ENCODE measurements at regions not wholly inside any gene's neighbourhood (a gene's known extent, or its start where the extent isn't known, plus 50 kb on each side); places are given as distances from the start of the nearest gene placed in this dataset.

- Histone ChIP-seq H3K4me3 (ENCODE audit: low read depth in 1 of 3, low read length in 3 of 3) (no peak overlapping the region), H3K4me1 (ENCODE audit: control insufficient read depth in 4 of 4, insufficient read depth in 4 of 4, low read length in 3 of 4) (no peaks in the 10 kb centered on the region), H3K9me3 (ENCODE audit: control insufficient read depth in 4 of 4, low read length in 3 of 4) (no peaks in the 10 kb centered on the region), H3K36me3 (ENCODE audit: control insufficient read depth in 4 of 4, insufficient read depth in 3 of 4, low read depth in 1 of 4, low read length in 3 of 4) (no peaks in the 10 kb centered on the region), H3K9ac (ENCODE audit: low read depth in 1 of 2, low read length in 2 of 2) (no peak overlapping the region), H3K27me3 (ENCODE audit: control insufficient read depth in 4 of 4, insufficient read depth in 4 of 4, low read length in 3 of 4) (no peaks in the 10 kb centered on the region), H3K27ac (ENCODE audit: low read depth in 1 of 2, low read length in 2 of 2) (no peak overlapping the region)
- no peak for TF ChIP-seq RXRA (IDR thresholded peaks at IDR 0.05)
- no peak for TF ChIP-seq YY1 (IDR thresholded peaks at IDR 0.05)
- TF ChIP-seq FOXA2 (IDR thresholded peaks at IDR 0.05) = no peak
- TF ChIP-seq RAD21 (IDR thresholded peaks at IDR 0.05) = no peak
- no peak for TF ChIP-seq HNF4A (conservative IDR thresholded peaks at IDR 0.05)
- no peak for TF ChIP-seq FOXA1 (IDR thresholded peaks at IDR 0.05)
- no peak for TF ChIP-seq MAX (IDR thresholded peaks at IDR 0.05)
- WGBS = 83% methylated on average over 2 of the region's 2 CpGs
- DNase-seq (ENCODE audit: low spot score) = peak; percentile 21
Observed at GRCh38 chr1:30028283-30028682, 695.1 kb downstream of the MATN1 start.

- Histone ChIP-seq H3K4me3 (ENCODE audit: low read depth in 1 of 3, low read length in 3 of 3) (no peak overlapping the region), H3K27ac (ENCODE audit: low read depth in 1 of 2, low read length in 2 of 2) (no peak overlapping the region), H3K4me1 (ENCODE audit: control insufficient read depth in 4 of 4, insufficient read depth in 4 of 4, low read length in 3 of 4) (no peaks in the 10 kb centered on the region), H3K27me3 (ENCODE audit: control insufficient read depth in 4 of 4, insufficient read depth in 4 of 4, low read length in 3 of 4) (no peaks in the 10 kb centered on the region), H3K9me3 (ENCODE audit: control insufficient read depth in 4 of 4, low read length in 3 of 4) (no peaks in the 10 kb centered on the region), H3K36me3 (ENCODE audit: control insufficient read depth in 4 of 4, insufficient read depth in 3 of 4, low read depth in 1 of 4, low read length in 3 of 4) (no peaks in the 10 kb centered on the region), H3K9ac (ENCODE audit: low read depth in 1 of 2, low read length in 2 of 2) (no peak overlapping the region)
- 76% methylated on average over 2 of the region's 2 CpGs for WGBS
- TF ChIP-seq CTCF (IDR thresholded peaks at IDR 0.05; ENCODE audit: low read depth, low read length, missing input control) = no peak
- TF ChIP-seq RXRA (IDR thresholded peaks at IDR 0.05) = no peak
- no peak for TF ChIP-seq GABPA (IDR thresholded peaks at IDR 0.05 in 1 of 2, conservative IDR thresholded peaks at IDR 0.05 in 1 of 2)
- TF ChIP-seq MAX (IDR thresholded peaks at IDR 0.05) = no peak
- TF ChIP-seq EGR1 (IDR thresholded peaks at IDR 0.05; ENCODE audit: low read depth in 2 of 2) = no peak
- no peak for TF ChIP-seq FOXA2 (IDR thresholded peaks at IDR 0.05)
- no peak for TF ChIP-seq TAF1 (conservative IDR thresholded peaks at IDR 0.05)
- TF ChIP-seq RAD21 (IDR thresholded peaks at IDR 0.05) = no peak
- TF ChIP-seq ZBTB33 (IDR thresholded peaks at IDR 0.05) = no peak
- TF ChIP-seq HNF4A (conservative IDR thresholded peaks at IDR 0.05) = no peak
- no peak for TF ChIP-seq NR2F2 (IDR thresholded peaks at IDR 0.05)
- no peak for TF ChIP-seq ATF3 (IDR thresholded peaks at IDR 0.05)
- no peak for TF ChIP-seq REST (IDR thresholded peaks at IDR 0.05)
- no peak for TF ChIP-seq HNF4G (IDR thresholded peaks at IDR 0.05)
- no peak for TF ChIP-seq FOXA1 (IDR thresholded peaks at IDR 0.05)
- no peak for TF ChIP-seq JUND (IDR thresholded peaks at IDR 0.05)
- no peak for DNase-seq (ENCODE audit: low spot score)
Observed at GRCh38 chr1:30027247-30027646, 696.1 kb downstream of the MATN1 start.
